H1 (cell line): ENCODE measurements at regions not wholly inside any gene's neighbourhood (a gene's known extent, or its start where the extent isn't known, plus 50 kb on each side); places are given as distances from the start of the nearest gene placed in this dataset.

ENCODE experiments used
- CTCF ChIA-PET: fragments of 300-600 bp; sonication (Branson Sonifier 250); formaldehyde crosslinking; loops from one replicate; lab custom pipeline; 2021; ENCODE audit not compliant: partially characterized antibody; lab: Charles Lee
- POLR2A ChIA-PET: fragments of 300-600 bp; sonication (Branson Sonifier 250); formaldehyde crosslinking; loops from one replicate; lab custom pipeline; 2021; ENCODE audit warnings: inconsistent platforms; ENCODE audit not compliant: partially characterized antibody; lab: Charles Lee
- DNase-seq, 2 experiments: peaks; one replicate each; pipeline versions ENCODE4 v3.0.0 to v3.0.0-alpha.2; 2010 to 2022; ENCODE audit warnings: low spot score in 2 of 2, low read depth in 1 of 2, mixed read lengths in 1 of 2
- FAIRE-seq: peaks from 2 replicates; lab custom pipeline; 2011; peaks lifted over from hg19 to GRCh38; lab: Jason Lieb, UNC
- H2AFZ ChIP-seq: 2 replicates; pipeline ENCODE4 v1.8.1; 2012; ENCODE audit warnings: low read length, inconsistent platforms
- H2AK5ac ChIP-seq: 2 replicates; pipeline ENCODE4 v1.6.1; 2013; ENCODE audit warnings: low read depth, low read length
- H2BK120ac ChIP-seq: replicated peaks from 2 replicates; pipeline ENCODE3; 2013; ENCODE audit warnings: low read depth, low read length, inconsistent platforms
- H2BK12ac ChIP-seq: 2 replicates; pipeline ENCODE4 v1.6.1; 2013; ENCODE audit warnings: low read depth, low read length
- H2BK15ac ChIP-seq: 2 replicates; pipeline ENCODE4 v1.6.1; 2013; ENCODE audit warnings: low read length
- H2BK20ac ChIP-seq: 2 replicates; pipeline ENCODE4 v1.6.1; 2013; ENCODE audit warnings: low read length
- H2BK5ac ChIP-seq: 2 replicates; pipeline ENCODE4 v1.6.1; 2013; ENCODE audit warnings: low read depth, low read length
- H3K14ac ChIP-seq: 2 replicates; pipeline ENCODE4 v1.6.1; 2013; ENCODE audit warnings: inconsistent platforms; ENCODE audit not compliant: insufficient read length
- H3K18ac ChIP-seq: 2 replicates; pipeline ENCODE4 v1.6.1; 2013; ENCODE audit warnings: low read length; ENCODE audit errors: extremely low read depth
- H3K23ac ChIP-seq: 2 replicates; pipeline ENCODE4 v1.6.1; 2013; ENCODE audit warnings: inconsistent platforms; ENCODE audit not compliant: insufficient read length
- H3K23me2 ChIP-seq: 2 replicates; pipeline ENCODE4 v1.6.1; 2013; ENCODE audit warnings: low read depth, low read length
- H3K27ac ChIP-seq: 2 replicates; pipeline ENCODE4 v1.6.1; 2011; ENCODE audit warnings: low read depth, low read length, inconsistent platforms
- H3K27me3 ChIP-seq, 4 experiments: replicated peaks in 1 of 4; 1 replicate in 1 of 4; 2 replicates in 3 of 4; pipeline versions ENCODE4 v1.6.1 to v1.8.1; 2011 to 2013; ENCODE audit warnings: low read length in 3 of 4, mild to moderate bottlenecking in 3 of 4, inconsistent platforms in 2 of 4, mixed read lengths in 2 of 4, moderate library complexity in 1 of 4; ENCODE audit not compliant: control insufficient read depth in 3 of 4, insufficient read depth in 3 of 4; ENCODE audit errors: extremely low read depth in 1 of 4
- H3K36me3 ChIP-seq, 4 experiments: 2 replicates each; pipeline versions ENCODE4 v1.6.1 to v1.8.1; 2011 to 2013; ENCODE audit warnings: mild to moderate bottlenecking in 4 of 4, low read length in 3 of 4, moderate library complexity in 2 of 4, control low read depth in 1 of 4, inconsistent platforms in 1 of 4; ENCODE audit not compliant: insufficient read depth in 4 of 4, control insufficient read depth in 2 of 4
- H3K4ac ChIP-seq: replicated peaks from 2 replicates; pipeline ENCODE3; 2013; ENCODE audit warnings: low read length, low read depth, mixed read lengths, inconsistent platforms; ENCODE audit not compliant: insufficient read length
- H3K4me1 ChIP-seq, 4 experiments: replicated peaks in 1 of 4; 1 replicate in 1 of 4; 2 replicates in 3 of 4; pipeline versions ENCODE4 v1.6.1 to v1.8.1; 2011 to 2013; ENCODE audit warnings: low read length in 3 of 4, inconsistent platforms in 2 of 4, mixed read lengths in 1 of 4; ENCODE audit not compliant: insufficient read depth in 4 of 4, control insufficient read depth in 3 of 4
- H3K4me2 ChIP-seq, 2 experiments: 2 replicates each; pipeline versions ENCODE4 v1.6.1 to v1.8.1; 2011 to 2013; ENCODE audit warnings: low read depth in 2 of 2, low read length in 2 of 2, control low read depth in 1 of 2, inconsistent platforms in 1 of 2, mild to moderate bottlenecking in 1 of 2; ENCODE audit not compliant: insufficient read depth in 1 of 2
- H3K4me3 ChIP-seq, 4 experiments: fragments of 200-600, 300-600 bp in 1 of 4; sonication (generic), shearing (Covaris generic), sonication (Bioruptor Twin) in 1 of 4; 2 replicates each; pipeline versions ENCODE4 v1.5.1 to v1.8.1; 2011 to 2016; ENCODE audit warnings: low read length in 4 of 4, low read depth in 3 of 4, control low read depth in 2 of 4, inconsistent platforms in 2 of 4, mild to moderate bottlenecking in 2 of 4, mixed read lengths in 1 of 4, moderate library complexity in 1 of 4; ENCODE audit not compliant: insufficient read depth in 2 of 4; ENCODE audit errors: extremely low read depth in 1 of 4
- H3K56ac ChIP-seq: replicated peaks from 2 replicates; pipeline ENCODE3; 2013; ENCODE audit warnings: low read depth, mild to moderate bottlenecking, mixed read lengths, low read length, inconsistent platforms; ENCODE audit not compliant: insufficient read length
- H3K79me1 ChIP-seq: 2 replicates; pipeline ENCODE4 v1.6.1; 2013; ENCODE audit warnings: low read depth, low read length, control low read depth
- H3K79me2 ChIP-seq, 2 experiments: 2 replicates each; pipeline versions ENCODE4 v1.6.1 to v1.8.1; 2012 to 2013; ENCODE audit warnings: low read length in 2 of 2, mild to moderate bottlenecking in 2 of 2, inconsistent platforms in 1 of 2; ENCODE audit not compliant: insufficient read depth in 2 of 2, control insufficient read depth in 1 of 2
- H3K9ac ChIP-seq, 4 experiments: replicated peaks in 1 of 4; 1 replicate in 1 of 4; 2 replicates in 3 of 4; pipeline versions ENCODE4 v1.6.1 to v1.8.1; 2011 to 2013; ENCODE audit warnings: low read depth in 3 of 4, low read length in 3 of 4, control low read depth in 2 of 4, mild to moderate bottlenecking in 2 of 4, moderate library complexity in 2 of 4, inconsistent platforms in 1 of 4; ENCODE audit errors: extremely low read depth in 1 of 4
- H3K9me3 ChIP-seq, 2 experiments: 2 replicates each; pipeline versions ENCODE4 v1.6.1 to v1.8.1; 2012 to 2013; ENCODE audit warnings: mild to moderate bottlenecking in 2 of 2, moderate library complexity in 2 of 2, control low read depth in 1 of 2, inconsistent platforms in 1 of 2, low read depth in 1 of 2, low read length in 1 of 2, mixed read lengths in 1 of 2; ENCODE audit not compliant: insufficient read depth in 2 of 2
- H4K20me1 ChIP-seq, 2 experiments: replicated peaks in 1 of 2; 2 replicates each; pipeline versions ENCODE3 to v1.8.1; 2011 to 2013; ENCODE audit warnings: inconsistent platforms in 2 of 2, low read length in 2 of 2, mild to moderate bottlenecking in 1 of 2; ENCODE audit not compliant: insufficient read depth in 2 of 2, control insufficient read depth in 1 of 2
- H4K5ac ChIP-seq: 2 replicates; pipeline ENCODE4 v1.6.1; 2013; ENCODE audit warnings: low read length, low read depth, mixed read lengths, inconsistent platforms; ENCODE audit not compliant: insufficient read length
- H4K8ac ChIP-seq: 2 replicates; pipeline ENCODE4 v1.8.0; 2013; ENCODE audit warnings: mild to moderate bottlenecking, moderate library complexity, low read length, inconsistent platforms; ENCODE audit not compliant: insufficient read depth; ENCODE audit errors: extremely low read depth
- H4K91ac ChIP-seq: replicated peaks from 2 replicates; pipeline ENCODE3; 2013; ENCODE audit warnings: low read length, mixed read lengths, inconsistent platforms; ENCODE audit not compliant: insufficient read length
- CREB1 ChIP-seq: IDR thresholded peaks from 2 replicates; pipeline ENCODE4 v1.6.1; 2012; ENCODE audit warnings: inconsistent platforms
- CTBP2 ChIP-seq: IDR thresholded peaks from 2 replicates; pipeline ENCODE4 v1.7.0; 2011; ENCODE audit warnings: borderline replicate concordance, mild to moderate bottlenecking, moderate library complexity, mixed read lengths, low read length; ENCODE audit not compliant: insufficient read depth, insufficient read length
- EGR1 ChIP-seq: IDR thresholded peaks from 2 replicates; pipeline ENCODE4 v1.6.1; 2011; ENCODE audit warnings: low read depth, low read length, borderline replicate concordance
- POU5F1 ChIP-seq: IDR thresholded peaks from 2 replicates; pipeline ENCODE4 v1.6.1; 2011; ENCODE audit warnings: low read depth, mild to moderate bottlenecking, low read length, moderate library complexity
- SIX5 ChIP-seq: IDR thresholded peaks from 2 replicates; pipeline ENCODE4 v1.6.1; 2011; ENCODE audit warnings: mild to moderate bottlenecking, low read depth, low read length
- SRF ChIP-seq: IDR thresholded peaks from 2 replicates; pipeline ENCODE4 v1.6.1; 2011; ENCODE audit warnings: mild to moderate bottlenecking, low read depth, low read length, moderate library complexity
- TAF1 ChIP-seq: IDR thresholded peaks from 2 replicates; pipeline ENCODE4 v1.6.1; 2011; ENCODE audit warnings: mild to moderate bottlenecking, low read depth, low read length
- TEAD4 ChIP-seq: IDR thresholded peaks from 2 replicates; pipeline ENCODE4 v1.6.1; 2012; ENCODE audit warnings: low read depth, low read length, inconsistent platforms, mixed read lengths
- WGBS, 2 experiments: shearing (Covaris generic) in 1 of 2; methylation state at CpG; one replicate each; pipeline versions ENCODE4 v1.1.6 to v1.1.7; 2013 to 2015; ENCODE audit warnings: low lambda C conversion rate in 2 of 2, mixed read lengths in 2 of 2, inconsistent platforms in 1 of 2, low coverage in 1 of 2, missing lambda C conversion rate in 1 of 2; ENCODE audit not compliant: insufficient replicate concordance in 2 of 2, insufficient coverage in 1 of 2, insufficient read length in 1 of 2; ENCODE audit errors: extremely low coverage in 1 of 2, missing lambda C conversion rate in 1 of 2; 5-methylcytosine and 5-hydroxymethylcytosine counted together
- TF ChIP-seq, protein P1 (sequence below): IDR thresholded peaks from 2 replicates; pipeline ENCODE4 v1.6.1; 2012; ENCODE audit warnings: low read length, inconsistent platforms

DNA sequence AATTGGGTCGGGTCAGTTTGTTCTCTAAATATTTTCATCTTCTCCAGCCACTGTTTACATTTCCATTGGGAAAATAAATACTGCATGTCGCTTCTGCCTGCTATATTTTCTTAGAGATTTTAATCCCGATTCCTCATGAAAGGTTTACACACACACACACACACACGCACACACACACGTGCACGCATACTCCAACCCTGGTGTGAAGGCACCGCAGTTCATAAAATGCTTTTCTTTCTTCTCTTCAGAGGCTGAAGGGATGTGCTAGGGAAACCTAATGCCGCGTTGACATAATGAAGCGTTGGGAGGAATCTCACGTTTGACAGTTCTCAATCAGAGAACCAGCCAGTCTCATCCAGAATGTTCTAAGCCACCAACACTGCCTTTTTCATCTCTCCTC is 222.9 kb upstream of the IRX3 start:
- H3K18ac ChIP-seq = no peak overlapping the region
- H3K36me3 ChIP-seq = no peaks in the 10 kb centered on the region; a peak in 1 of 8 replicates
- no peak overlapping the region for H2BK5ac ChIP-seq
- no peak overlapping the region for H3K4me3 ChIP-seq
- no peak overlapping the region for H2BK20ac ChIP-seq
- no peak overlapping the region for H4K91ac ChIP-seq
- no peak for TF ChIP-seq SIX5
- TF ChIP-seq CREB1 = no peak
- TF ChIP-seq, protein P1, sequence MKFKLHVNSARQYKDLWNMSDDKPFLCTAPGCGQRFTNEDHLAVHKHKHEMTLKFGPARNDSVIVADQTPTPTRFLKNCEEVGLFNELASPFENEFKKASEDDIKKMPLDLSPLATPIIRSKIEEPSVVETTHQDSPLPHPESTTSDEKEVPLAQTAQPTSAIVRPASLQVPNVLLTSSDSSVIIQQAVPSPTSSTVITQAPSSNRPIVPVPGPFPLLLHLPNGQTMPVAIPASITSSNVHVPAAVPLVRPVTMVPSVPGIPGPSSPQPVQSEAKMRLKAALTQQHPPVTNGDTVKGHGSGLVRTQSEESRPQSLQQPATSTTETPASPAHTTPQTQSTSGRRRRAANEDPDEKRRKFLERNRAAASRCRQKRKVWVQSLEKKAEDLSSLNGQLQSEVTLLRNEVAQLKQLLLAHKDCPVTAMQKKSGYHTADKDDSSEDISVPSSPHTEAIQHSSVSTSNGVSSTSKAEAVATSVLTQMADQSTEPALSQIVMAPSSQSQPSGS = no peak
- TF ChIP-seq CTBP2 = no peak
- TF ChIP-seq EGR1 = no peak
- no peak for TF ChIP-seq SRF
- TF ChIP-seq TEAD4 = no peak
- TF ChIP-seq POU5F1 = no peak
- TF ChIP-seq TAF1 = no peak
- no peak overlapping the region for H2BK120ac ChIP-seq
- no peak overlapping the region for H2AK5ac ChIP-seq
- H3K79me1 ChIP-seq = no peaks in the 10 kb centered on the region
- no peak overlapping the region for H4K8ac ChIP-seq
- no peak overlapping the region for H3K4ac ChIP-seq
- no peak overlapping the region for H3K4me2 ChIP-seq
- no peak overlapping the region for H2BK12ac ChIP-seq
- WGBS, 2 experiments = 90% methylated on average over 11 of the region's 11 CpGs; no CpG with 5 or more reads in 1 of the 2 experiments
- no peak overlapping the region for H2AFZ ChIP-seq
- no peak overlapping the region for H3K56ac ChIP-seq
- H3K4me1 ChIP-seq = peaks cover 1 to 24% (median 13%) of the 10 kb centered on the region in 4 experiments; a peak in 5 of 7 replicates
- no peak overlapping the region for H3K27ac ChIP-seq
- H3K9me3 ChIP-seq = no peaks in the 10 kb centered on the region
- H3K9ac ChIP-seq = no peak overlapping the region
- no peaks in the 10 kb centered on the region for H4K20me1 ChIP-seq
- no peak for DNase-seq
- no peak overlapping the region for H4K5ac ChIP-seq
- no peaks in the 10 kb centered on the region for H3K79me2 ChIP-seq
- no peak for FAIRE-seq
- no peaks in the 10 kb centered on the region for H3K27me3 ChIP-seq
- no peak overlapping the region for H3K23ac ChIP-seq
- no peaks in the 10 kb centered on the region for H3K23me2 ChIP-seq
- CTCF ChIA-PET = no interaction called here
- no peak overlapping the region for H2BK15ac ChIP-seq
- POLR2A ChIA-PET = no interaction called here
- no peak overlapping the region for H3K14ac ChIP-seq
